ENCODE measurements at regions not wholly inside any gene's neighbourhood (a gene's known extent, or its start where the extent isn't known, plus 50 kb on each side); places are given as distances from the start of the nearest gene placed in this dataset.

GRCh38 chr6:144855812-144856531, 570.8 kb downstream of the UTRN start:
- no peak overlapping the region for H4K8ac ChIP-seq (replicated peaks; ENCODE audit: insufficient read length, low read depth, low read length)
- no peak overlapping the region for H3K23ac ChIP-seq (ENCODE audit: insufficient read length, low read depth, low read length)
- no peak overlapping the region for H3T11ph ChIP-seq (ENCODE audit: low read length)
- H3K27me3 ChIP-seq (ENCODE audit: insufficient read depth, low read length), result no peaks in the 10 kb centered on the region
- no peaks in the 10 kb centered on the region for H3K9me3 ChIP-seq (ENCODE audit: control insufficient read depth, low read depth, low read length)
- TF ChIP-seq, protein P1, sequence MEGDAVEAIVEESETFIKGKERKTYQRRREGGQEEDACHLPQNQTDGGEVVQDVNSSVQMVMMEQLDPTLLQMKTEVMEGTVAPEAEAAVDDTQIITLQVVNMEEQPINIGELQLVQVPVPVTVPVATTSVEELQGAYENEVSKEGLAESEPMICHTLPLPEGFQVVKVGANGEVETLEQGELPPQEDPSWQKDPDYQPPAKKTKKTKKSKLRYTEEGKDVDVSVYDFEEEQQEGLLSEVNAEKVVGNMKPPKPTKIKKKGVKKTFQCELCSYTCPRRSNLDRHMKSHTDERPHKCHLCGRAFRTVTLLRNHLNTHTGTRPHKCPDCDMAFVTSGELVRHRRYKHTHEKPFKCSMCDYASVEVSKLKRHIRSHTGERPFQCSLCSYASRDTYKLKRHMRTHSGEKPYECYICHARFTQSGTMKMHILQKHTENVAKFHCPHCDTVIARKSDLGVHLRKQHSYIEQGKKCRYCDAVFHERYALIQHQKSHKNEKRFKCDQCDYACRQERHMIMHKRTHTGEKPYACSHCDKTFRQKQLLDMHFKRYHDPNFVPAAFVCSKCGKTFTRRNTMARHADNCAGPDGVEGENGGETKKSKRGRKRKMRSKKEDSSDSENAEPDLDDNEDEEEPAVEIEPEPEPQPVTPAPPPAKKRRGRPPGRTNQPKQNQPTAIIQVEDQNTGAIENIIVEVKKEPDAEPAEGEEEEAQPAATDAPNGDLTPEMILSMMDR (conservative IDR thresholded peaks at IDR 0.05), result no peak
- H2AFZ ChIP-seq (ENCODE audit: low read length), result no peak overlapping the region
- Mint-ChIP-seq H3K4me1 (peaks cover 0 to 10% of the 10 kb centered on the region in 2 experiments; a peak in 2 of 4 replicates), H3K36me3 (ENCODE audit: insufficient read depth in 1 of 3, low read depth in 3 of 3) (peaks cover 3 to 17% (median 4%) of the 10 kb centered on the region in 3 experiments; a peak in 5 of 7 replicates), H3K9me3 (peaks cover 2 to 8% of the 10 kb centered on the region in 2 experiments; a peak in 3 of 5 replicates), H3K4me3 (no peak overlapping the region), H3K27me3 (ENCODE audit: low read depth) (no peaks in the 10 kb centered on the region), H3K27ac (peak overlapping the region in 1 of 3 experiments; percentile 49; a peak in 1 of 7 replicates)
- no peak for DNase-seq
- H2BK20ac ChIP-seq (ENCODE audit: low read depth, low read length, poor library complexity, severe bottlenecking), result no peak overlapping the region
- H3K23me2 ChIP-seq (ENCODE audit: insufficient read length, low read depth, low read length, poor library complexity, severe bottlenecking), result no peaks in the 10 kb centered on the region
- no peak overlapping the region for H4K91ac ChIP-seq (ENCODE audit: insufficient read length, low read depth, low read length)
- no peak overlapping the region for H3K56ac ChIP-seq (ENCODE audit: insufficient read length, low read depth, low read length)
- H2BK120ac ChIP-seq (ENCODE audit: low read depth, low read length, poor library complexity, severe bottlenecking), result no peak overlapping the region
- H4K20me1 ChIP-seq (ENCODE audit: control insufficient read depth, insufficient read depth, insufficient read length), result no peaks in the 10 kb centered on the region
- no CpG with 5 or more reads among the region's 2 CpGs for WGBS (ENCODE audit: extremely low coverage, insufficient read length, low lambda C conversion rate)
- H2BK12ac ChIP-seq (ENCODE audit: insufficient read length, low read depth, low read length), result no peak overlapping the region
- H3K9ac ChIP-seq (ENCODE audit: extremely low read depth, insufficient read length, low read length), result no peak overlapping the region
- H3K14ac ChIP-seq (ENCODE audit: insufficient read depth, low read length), result no peak overlapping the region
- no peaks in the 10 kb centered on the region for H3K4me1 ChIP-seq (ENCODE audit: insufficient read depth, low read length)
- H3K79me1 ChIP-seq (ENCODE audit: insufficient read depth, low read depth, low read length, poor library complexity, severe bottlenecking), result no peaks in the 10 kb centered on the region
- no peak overlapping the region for H3K18ac ChIP-seq (ENCODE audit: insufficient read length, low read depth, low read length)
- H4K5ac ChIP-seq (ENCODE audit: insufficient read length, low read depth, low read length), result no peak overlapping the region
- no peak overlapping the region for H2BK5ac ChIP-seq (ENCODE audit: insufficient read length, low read length)
- H3K4ac ChIP-seq (ENCODE audit: low read depth, low read length), result no peak overlapping the region
- H2BK15ac ChIP-seq (ENCODE audit: low read depth, low read length), result no peak overlapping the region
- no peak overlapping the region for H3K27ac ChIP-seq (ENCODE audit: insufficient read length, low read depth, low read length)
- no peaks in the 10 kb centered on the region for H3K79me2 ChIP-seq (ENCODE audit: insufficient read depth, low read length)
- H3K4me2 ChIP-seq (ENCODE audit: insufficient read depth, insufficient read length, low read length), result no peak overlapping the region
- no peak overlapping the region for H2AK5ac ChIP-seq (ENCODE audit: insufficient read length, low read length)

Measured in H9 (cell line).